ENCODE measurements at regions not wholly inside any gene's neighbourhood (a gene's known extent, or its start where the extent isn't known, plus 50 kb on each side); places are given as distances from the start of the nearest gene placed in this dataset.

GRCh38 chr5:74173665-74174064, 466.9 kb downstream of the ENC1 start:
- no peak overlapping the region for H3K4me3 ChIP-seq (ENCODE audit: low read depth, low read length)
- no peak for DNase-seq (ENCODE audit: low read depth)
- TF ChIP-seq, protein P1, sequence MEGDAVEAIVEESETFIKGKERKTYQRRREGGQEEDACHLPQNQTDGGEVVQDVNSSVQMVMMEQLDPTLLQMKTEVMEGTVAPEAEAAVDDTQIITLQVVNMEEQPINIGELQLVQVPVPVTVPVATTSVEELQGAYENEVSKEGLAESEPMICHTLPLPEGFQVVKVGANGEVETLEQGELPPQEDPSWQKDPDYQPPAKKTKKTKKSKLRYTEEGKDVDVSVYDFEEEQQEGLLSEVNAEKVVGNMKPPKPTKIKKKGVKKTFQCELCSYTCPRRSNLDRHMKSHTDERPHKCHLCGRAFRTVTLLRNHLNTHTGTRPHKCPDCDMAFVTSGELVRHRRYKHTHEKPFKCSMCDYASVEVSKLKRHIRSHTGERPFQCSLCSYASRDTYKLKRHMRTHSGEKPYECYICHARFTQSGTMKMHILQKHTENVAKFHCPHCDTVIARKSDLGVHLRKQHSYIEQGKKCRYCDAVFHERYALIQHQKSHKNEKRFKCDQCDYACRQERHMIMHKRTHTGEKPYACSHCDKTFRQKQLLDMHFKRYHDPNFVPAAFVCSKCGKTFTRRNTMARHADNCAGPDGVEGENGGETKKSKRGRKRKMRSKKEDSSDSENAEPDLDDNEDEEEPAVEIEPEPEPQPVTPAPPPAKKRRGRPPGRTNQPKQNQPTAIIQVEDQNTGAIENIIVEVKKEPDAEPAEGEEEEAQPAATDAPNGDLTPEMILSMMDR (IDR thresholded peaks at IDR 0.05; ENCODE audit: insufficient read depth, low read depth, low read length, missing control alignments) = no peak

DNA sequence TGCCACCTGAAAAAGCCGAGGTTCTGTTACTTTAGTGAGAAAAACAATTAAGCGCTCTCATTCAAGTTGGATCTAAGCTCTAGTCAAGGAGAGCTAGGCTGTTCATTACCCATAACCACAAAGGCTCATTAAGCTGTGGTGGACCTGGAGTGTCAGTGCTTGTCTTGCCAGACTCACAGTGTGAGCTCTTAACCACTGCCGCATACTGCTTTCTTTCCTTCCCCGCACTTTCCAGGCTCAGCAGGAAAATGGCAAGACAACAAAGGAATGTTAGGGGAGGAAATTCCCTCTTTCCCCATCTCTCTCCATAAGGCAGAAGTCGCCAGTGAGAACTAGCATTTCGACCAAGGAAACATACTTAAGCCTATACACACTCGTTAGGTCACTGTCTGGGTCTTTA, 467.3 kb downstream of the ENC1 start:
- TF ChIP-seq, protein P1 (IDR thresholded peaks at IDR 0.05; ENCODE audit: insufficient read depth, low read depth, low read length, missing control alignments) = no peak
- DNase-seq (ENCODE audit: low read depth) = no peak
- no peak overlapping the region for H3K4me3 ChIP-seq (ENCODE audit: low read depth, low read length)

GRCh38 chr5:74169701-74170100, 470.8 kb downstream of the ENC1 start:
- TF ChIP-seq, protein P1 (IDR thresholded peaks at IDR 0.05; ENCODE audit: insufficient read depth, low read depth, low read length, missing control alignments) = no peak
- H3K4me3 ChIP-seq (ENCODE audit: low read depth, low read length) = no peak overlapping the region

DNA sequence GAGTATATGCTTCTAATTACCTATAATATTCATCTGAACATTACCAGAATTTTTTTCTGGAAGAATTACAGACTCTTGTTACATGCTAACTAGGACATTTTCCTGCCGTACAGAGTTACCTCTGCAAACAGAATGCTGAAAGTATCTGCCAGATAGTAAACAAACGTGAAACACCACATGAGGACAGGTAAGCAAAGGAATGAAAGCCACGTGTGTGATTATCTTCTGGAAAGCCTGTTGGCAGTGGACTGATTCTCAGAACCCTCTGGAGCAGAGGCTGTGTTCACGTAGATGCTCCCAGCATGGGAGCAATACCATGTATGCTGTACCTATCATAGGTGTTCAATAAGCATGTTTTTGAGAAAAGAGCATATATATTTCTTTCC, 472.6 kb downstream of the ENC1 start:
- H3K4me3 ChIP-seq (ENCODE audit: low read depth, low read length) = no peak overlapping the region
- TF ChIP-seq, protein P1 (IDR thresholded peaks at IDR 0.05; ENCODE audit: insufficient read depth, low read depth, low read length, missing control alignments) = no peak
- no peak for DNase-seq (ENCODE audit: low read depth)

More at GRCh38 chr5:74169701-74170100, 470.8 kb downstream of the ENC1 start:
- DNase-seq (ENCODE audit: low read depth) = no peak

DNA sequence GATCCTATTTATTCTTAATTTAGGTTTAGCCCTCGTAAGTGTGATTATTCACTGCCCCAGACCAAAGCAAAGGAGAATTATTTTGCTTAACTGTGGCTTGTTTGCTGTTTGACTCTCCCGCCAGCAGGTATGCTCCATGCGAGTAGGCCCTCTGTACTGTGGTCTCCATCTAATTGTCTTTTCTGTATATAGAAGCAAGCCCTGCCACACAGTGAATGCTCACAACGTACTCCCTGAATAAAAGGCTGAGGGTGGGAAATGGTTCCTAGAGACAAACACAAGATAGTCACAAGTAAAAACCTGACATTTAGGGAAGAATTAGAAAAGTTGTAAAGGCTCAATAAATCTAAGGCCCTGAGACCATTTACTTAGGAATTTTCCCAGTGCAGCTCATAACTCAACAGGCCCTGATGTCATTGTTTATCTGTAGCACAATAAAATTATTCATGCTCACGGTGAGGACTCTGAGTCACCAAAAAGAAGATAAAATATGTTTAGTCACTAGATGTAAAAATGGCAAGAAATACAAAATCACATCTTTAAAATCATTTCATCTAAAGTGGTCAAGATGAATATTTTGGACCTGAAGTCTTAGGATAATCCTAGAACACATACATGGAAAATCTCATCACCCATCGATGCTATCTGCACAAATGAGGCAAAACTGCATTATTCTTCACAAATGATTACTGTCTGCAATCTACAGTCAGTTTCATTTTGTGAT, 473.2 kb downstream of the ENC1 start:
- no peak overlapping the region for H3K4me3 ChIP-seq (ENCODE audit: low read depth, low read length)
- DNase-seq (ENCODE audit: low read depth) = no peak

DNA sequence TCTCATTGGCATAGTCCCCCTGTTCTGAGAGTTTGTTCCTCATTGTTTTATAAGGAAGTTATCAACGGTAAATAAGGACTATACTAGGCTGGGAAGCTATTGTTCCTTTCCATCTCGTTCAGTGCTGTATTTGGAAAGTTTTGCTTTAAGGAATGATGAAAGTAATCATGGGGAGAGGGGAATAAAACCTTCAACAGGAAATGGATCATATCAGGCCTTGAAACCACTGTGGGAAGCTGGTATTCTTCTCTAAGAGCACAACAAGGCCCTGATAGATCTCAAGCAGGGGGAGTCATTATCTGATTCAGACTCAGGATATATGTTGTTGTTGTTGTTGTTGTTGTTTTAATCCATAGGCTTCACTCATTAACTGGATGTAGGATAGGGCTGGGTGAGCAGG, 474.5 kb downstream of the ENC1 start:
- TF ChIP-seq, protein P1 (IDR thresholded peaks at IDR 0.05; ENCODE audit: insufficient read depth, low read depth, low read length, missing control alignments) = no peak
- DNase-seq (ENCODE audit: low read depth) = no peak
- H3K4me3 ChIP-seq (ENCODE audit: low read depth, low read length) = no peak overlapping the region

More for the DNA sequence above, 473.2 kb downstream of the ENC1 start:
- TF ChIP-seq, protein P1 (IDR thresholded peaks at IDR 0.05; ENCODE audit: insufficient read depth, low read depth, low read length, missing control alignments) = no peak

GRCh38 chr5:74164725-74165235, 475.7 kb downstream of the ENC1 start:
- TF ChIP-seq, protein P1 (IDR thresholded peaks at IDR 0.05; ENCODE audit: insufficient read depth, low read depth, low read length, missing control alignments) = no peak
- no peak overlapping the region for H3K4me3 ChIP-seq (ENCODE audit: low read depth, low read length)
- DNase-seq (ENCODE audit: low read depth) = no peak
